HG03175 (cell line): ENCODE measurements at regions not wholly inside any gene's neighbourhood (a gene's known extent, or its start where the extent isn't known, plus 50 kb on each side); places are given as distances from the start of the nearest gene placed in this dataset.
"Not testable (repeated sequence)": the region's sequence is repeated elsewhere in the genome, so short reads cannot be mapped to it uniquely, and the experiment has no call there.

ENCODE experiments used
- ATAC-seq: cut with Tn5 transposase; IDR thresholded peaks from one replicate; pipeline ENCODE4 v1.9.1; 2021; ENCODE audit warnings: mild to moderate bottlenecking, moderate library complexity; ENCODE audit not compliant: unreplicated experiment

GRCh38 chrX:125378205-125378604 lies 58.5 kb downstream of the TEX13C start:
- no peak for ATAC-seq

GRCh38 chrX:125378770-125379169 lies 59.1 kb downstream of the TEX13C start:
- no peak for ATAC-seq

GRCh38 chrX:125382148-125382628 lies 62.5 kb downstream of the TEX13C start:
- no peak for ATAC-seq

DNA sequence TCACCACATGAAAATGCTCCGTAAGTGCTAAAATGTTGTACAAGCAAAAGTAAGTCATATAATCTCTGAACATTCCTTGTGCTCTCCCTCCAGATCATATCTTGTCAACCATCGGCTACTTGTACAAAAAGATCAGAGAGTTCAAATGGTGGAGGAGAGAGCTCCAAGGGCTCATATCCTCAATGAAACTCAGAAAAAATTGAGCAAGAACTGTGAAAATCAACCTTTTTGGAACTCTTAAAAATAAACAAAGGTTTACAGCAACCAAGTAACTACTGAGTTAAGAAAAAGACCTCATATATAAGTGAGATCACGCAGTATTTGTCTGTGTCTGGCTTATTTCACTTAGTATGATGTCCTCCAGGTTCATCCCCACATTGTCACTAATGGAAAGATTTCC lies 63.2 kb downstream of the TEX13C start:
- ATAC-seq, result no peak

DNA sequence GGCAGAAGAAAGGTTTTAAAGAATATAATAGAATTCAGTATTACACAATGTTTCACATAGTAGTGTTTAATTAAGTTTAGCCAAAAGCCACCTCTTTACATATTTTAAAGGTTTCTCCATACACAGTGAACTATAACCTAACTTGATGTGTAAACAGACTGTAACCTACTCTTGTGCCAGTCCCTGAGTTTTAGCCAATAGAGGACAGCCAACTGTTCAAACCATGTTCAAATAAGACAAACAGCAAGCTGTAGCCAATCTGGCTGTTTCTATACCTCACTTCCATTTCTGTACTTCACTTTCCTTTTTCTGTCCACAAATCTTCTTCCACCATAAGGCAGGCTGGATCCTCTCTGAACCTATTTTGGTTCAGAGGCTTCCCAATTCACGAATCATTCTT lies 65.2 kb downstream of the TEX13C start:
- no peak for ATAC-seq

DNA sequence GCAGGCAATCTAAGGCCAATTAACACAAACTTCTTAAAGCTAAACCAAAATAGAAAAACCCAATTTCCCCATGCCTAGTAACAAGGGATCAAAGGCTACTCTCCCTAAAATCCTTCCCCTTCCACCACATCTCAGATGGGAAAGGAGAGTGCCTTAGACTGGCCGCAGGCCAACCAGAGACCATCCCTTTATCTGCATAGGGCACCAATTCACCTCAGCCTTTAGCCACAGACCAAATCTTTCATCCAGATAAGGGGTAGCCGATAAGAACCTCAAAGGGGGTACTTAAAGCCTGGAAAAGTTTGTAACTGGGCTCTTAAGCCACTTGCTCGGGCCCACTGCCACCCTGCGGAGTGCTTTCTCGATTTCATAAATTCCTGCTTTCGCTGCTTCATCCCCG lies 68.3 kb downstream of the TEX13C start:
- ATAC-seq, result no peak

GRCh38 chrX:125394449-125394848 lies 74.8 kb downstream of the TEX13C start:
- no peak for ATAC-seq

GRCh38 chrX:125395626-125396025 lies 76.0 kb downstream of the TEX13C start:
- no peak for ATAC-seq

DNA sequence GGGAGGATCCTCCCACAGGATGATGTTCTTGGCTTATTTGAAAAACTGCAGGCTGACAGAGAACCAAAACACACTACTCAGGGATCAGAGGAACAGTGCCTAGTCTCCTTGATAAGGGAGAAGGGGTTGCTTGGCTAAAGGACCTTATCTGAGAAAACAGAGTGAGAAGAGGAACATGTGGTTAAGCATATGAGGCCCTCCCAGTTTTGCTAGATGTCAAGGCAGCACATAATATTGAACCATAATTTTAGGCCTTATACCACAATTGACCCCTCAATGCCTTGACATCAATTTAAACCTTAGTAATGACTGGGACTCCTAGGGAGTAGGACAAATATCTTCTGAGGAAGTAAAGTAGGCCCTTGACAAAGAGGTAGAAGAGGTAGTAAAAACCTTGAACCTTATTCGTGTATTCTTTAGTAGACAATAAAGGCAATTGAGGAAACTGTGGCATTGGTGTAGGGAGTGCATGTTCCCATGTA lies 79.3 kb downstream of the TEX13C start:
- no peak for ATAC-seq

GRCh38 chrX:125402807-125403206 lies 83.1 kb downstream of the TEX13C start:
- no peak for ATAC-seq

GRCh38 chrX:125404667-125405160 lies 85.0 kb downstream of the TEX13C start:
- ATAC-seq, result no peak

- peak; percentile 57 for ATAC-seq
Observed at GRCh38 chrX:125405339-125405738, 85.7 kb downstream of the TEX13C start.

- ATAC-seq, result no peak
Observed at GRCh38 chrX:125407314-125407713, 87.6 kb downstream of the TEX13C start.

DNA sequence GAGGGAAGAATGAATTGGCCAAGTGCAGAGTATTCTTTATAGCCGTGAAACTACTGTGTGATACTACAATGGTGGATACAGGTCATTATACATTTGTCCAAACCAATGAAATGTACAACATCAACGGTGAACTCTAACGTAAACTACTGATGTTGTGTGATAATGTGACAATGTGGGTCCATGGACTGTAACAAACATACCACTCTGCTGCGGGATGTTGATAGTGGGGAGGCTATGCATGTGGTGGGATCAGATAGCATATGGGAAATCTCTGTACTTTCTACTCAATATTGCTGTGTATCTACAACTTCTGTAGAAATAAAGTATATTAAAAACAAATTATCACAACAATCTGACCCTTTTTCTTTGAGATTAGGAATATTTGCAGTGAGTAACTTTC lies 101.1 kb downstream of the TEX13C start:
- ATAC-seq, result no peak

DNA sequence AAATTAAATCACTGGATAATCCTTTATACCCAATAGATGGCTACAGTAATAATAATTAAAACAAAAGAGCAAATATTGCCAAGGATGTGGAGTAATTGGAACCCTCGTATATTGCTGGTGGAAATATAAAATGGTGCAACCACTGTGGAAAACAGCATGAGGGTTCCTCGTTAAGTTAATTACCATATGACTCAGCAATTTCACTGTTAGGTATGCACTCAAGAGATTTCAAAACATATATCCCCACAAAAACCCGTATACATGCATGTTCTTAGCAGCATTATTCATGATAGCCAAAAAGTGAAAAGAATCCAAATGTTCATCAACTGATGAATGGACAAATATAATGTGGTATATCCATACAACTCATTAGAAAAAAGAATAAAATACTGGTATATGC lies 103.3 kb downstream of the TEX13C start:
- no peak for ATAC-seq

- no peak for ATAC-seq
Observed at GRCh38 chrX:125424536-125424935, 104.9 kb downstream of the TEX13C start.

GRCh38 chrX:125436855-125437254 lies 117.2 kb downstream of the TEX13C start:
- ATAC-seq, result no peak

- no peak for ATAC-seq
Observed at GRCh38 chrX:125439194-125439849, 119.7 kb downstream of the TEX13C start.

- ATAC-seq, result no peak
Observed at GRCh38 chrX:125444659-125445058, 125.0 kb downstream of the TEX13C start.

- ATAC-seq, result no peak
Observed at GRCh38 chrX:125475482-125475881, 155.8 kb downstream of the TEX13C start.

DNA sequence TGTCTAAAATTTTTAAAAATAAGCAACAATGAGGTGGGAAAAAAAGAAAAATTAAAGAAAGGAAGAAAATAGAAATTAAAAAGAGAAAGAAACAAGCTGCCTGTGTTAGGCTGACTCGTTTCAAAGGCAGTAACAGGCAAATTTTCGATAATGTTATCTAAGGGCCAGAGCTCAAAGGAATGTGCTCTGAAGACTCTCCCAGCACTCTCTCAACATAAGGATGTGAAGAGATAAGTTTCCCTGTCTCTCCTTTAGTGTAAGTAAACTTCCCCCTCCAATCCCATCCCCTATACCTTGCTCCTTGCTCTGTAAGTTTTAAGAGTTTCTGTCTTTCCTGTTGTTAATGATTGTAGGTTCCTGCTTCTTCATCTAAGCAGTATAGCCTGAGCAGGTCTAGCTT lies 172.8 kb downstream of the TEX13C start:
- no peak for ATAC-seq

- not testable (repeated sequence) for ATAC-seq
Observed at GRCh38 chrX:125493004-125493403, 173.3 kb downstream of the TEX13C start.

DNA sequence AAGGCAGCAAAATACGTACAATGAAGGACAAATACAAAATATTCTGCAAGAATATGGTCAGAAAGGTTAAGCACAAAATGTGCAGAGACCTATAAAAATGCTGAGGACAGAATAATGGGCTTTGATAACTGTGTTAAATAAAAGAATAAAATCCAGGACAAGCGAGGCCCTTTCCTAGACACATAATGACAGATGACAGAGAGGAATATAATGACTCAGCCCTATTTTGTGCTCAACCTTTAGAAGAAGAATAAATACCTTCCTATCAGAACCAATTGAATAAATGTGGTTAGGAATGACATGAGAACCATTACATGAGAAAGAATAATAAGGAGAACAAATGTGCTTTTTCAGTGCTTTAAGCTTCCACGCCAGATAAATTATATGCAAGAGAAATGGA lies 178.0 kb downstream of the TEX13C start:
- ATAC-seq, result no peak
